Prostate gland (tissue), 2 donors: ENCODE measurements at regions not wholly inside any gene's neighbourhood (a gene's known extent, or its start where the extent isn't known, plus 50 kb on each side); places are given as distances from the start of the nearest gene placed in this dataset.
"Not testable (repeated sequence)": the region's sequence is repeated elsewhere in the genome, so short reads cannot be mapped to it uniquely, and the experiment has no call there.

Experiments used
- DNase-seq: peaks from one replicate; pipeline ENCODE4 v3.0.0-alpha.2; 2019; ENCODE audit warnings: low spot score
- H3K27ac ChIP-seq, 2 donors: fragments of 200-600 bp; sonication (generic); 2 replicates each; pipeline ENCODE4 v1.5.1; 2017 to 2019
- H3K27me3 ChIP-seq: fragments of 200-600 bp; sonication (generic); replicated peaks from 2 replicates; pipeline ENCODE4 v1.5.1; 2019; ENCODE audit not compliant: insufficient read depth
- H3K36me3 ChIP-seq, 2 donors: fragments of 200-600 bp; sonication (generic); 1 replicate in 1 of 2; 2 replicates in 1 of 2; pipeline versions ENCODE4 v1.5.1 to v1.8.1; 2017 to 2019
- H3K4me1 ChIP-seq: fragments of 200-600 bp; sonication (generic); replicated peaks from 2 replicates; pipeline ENCODE4 v1.5.1; 2019
- H3K4me3 ChIP-seq, 2 donors: fragments of 200-600 bp; sonication (generic); 2 replicates each; pipeline ENCODE4 v1.5.1; 2017 to 2019
- H3K9me3 ChIP-seq: fragments of 200-600 bp; sonication (generic); 2 replicates; pipeline ENCODE4 v1.5.1; 2017
- POLR2A ChIP-seq: fragments of 450-650 bp; IDR thresholded peaks from one replicate; pipeline ENCODE4 v1.6.1; 2016; ENCODE audit warnings: antibody characterized with exemption, mild to moderate bottlenecking
- POLR2AphosphoS5 ChIP-seq: sonication (generic); formaldehyde crosslinking; IDR thresholded peaks from one replicate; pipeline ENCODE4 v1.6.1; 2017; ENCODE audit warnings: antibody characterized with exemption
- WGBS: methylation state at CpG from one replicate; pipeline ENCODE4 v1.1.5; 2018; 5-methylcytosine and 5-hydroxymethylcytosine counted together
- intact Hi-C: fragments of 100-400 bp; cut with DNase I; formaldehyde crosslinking; loops from one replicate; pipeline ENCODE4 v1.14.2; 2022
- TF ChIP-seq, protein P1 (sequence below), 4 experiments: fragments of 200-600 bp in 2 of 4; fragments of 450-650 bp in 2 of 4; sonication (generic) in 2 of 4; IDR thresholded peaks; 1 replicate in 3 of 4; 2 replicates in 1 of 4; pipeline ENCODE4 v1.5.1; 2016 to 2019; ENCODE audit warnings: antibody characterized with exemption in 4 of 4, mild to moderate bottlenecking in 2 of 4, moderate library complexity in 2 of 4

DNA sequence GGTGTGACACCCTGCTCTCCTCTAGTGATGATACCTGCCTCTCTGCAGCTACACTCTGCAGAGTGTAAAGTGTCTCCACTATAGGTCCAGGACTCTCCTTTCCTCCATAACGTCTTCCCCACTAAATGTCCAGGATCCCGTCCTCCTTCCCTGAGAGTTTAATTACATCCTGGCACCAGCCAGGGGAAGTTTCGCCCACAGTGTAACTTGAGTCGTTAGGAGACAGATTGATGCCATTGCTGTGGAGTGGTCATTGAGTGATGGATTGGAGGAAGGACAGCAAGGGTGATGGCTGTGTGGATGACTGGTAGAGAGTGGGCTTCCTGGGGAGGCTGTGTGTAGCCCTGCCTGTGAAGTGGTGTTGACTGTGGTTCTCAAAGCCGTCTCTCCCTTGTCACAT lies 84.0 kb upstream of the TMEM132D start:
- Histone ChIP-seq H3K9me3 (no peaks in the 10 kb centered on the region), H3K27ac (no peak overlapping the region), H3K36me3 (no peaks in the 10 kb centered on the region), H3K4me3 (no peak overlapping the region), H3K27me3 (peaks cover 3% of the 10 kb centered on the region), H3K4me1 (no peaks in the 10 kb centered on the region)
- intact Hi-C loops = no loop called here
- DNase-seq = no peak
- no peak for TF ChIP-seq POLR2A
- TF ChIP-seq, protein P1, sequence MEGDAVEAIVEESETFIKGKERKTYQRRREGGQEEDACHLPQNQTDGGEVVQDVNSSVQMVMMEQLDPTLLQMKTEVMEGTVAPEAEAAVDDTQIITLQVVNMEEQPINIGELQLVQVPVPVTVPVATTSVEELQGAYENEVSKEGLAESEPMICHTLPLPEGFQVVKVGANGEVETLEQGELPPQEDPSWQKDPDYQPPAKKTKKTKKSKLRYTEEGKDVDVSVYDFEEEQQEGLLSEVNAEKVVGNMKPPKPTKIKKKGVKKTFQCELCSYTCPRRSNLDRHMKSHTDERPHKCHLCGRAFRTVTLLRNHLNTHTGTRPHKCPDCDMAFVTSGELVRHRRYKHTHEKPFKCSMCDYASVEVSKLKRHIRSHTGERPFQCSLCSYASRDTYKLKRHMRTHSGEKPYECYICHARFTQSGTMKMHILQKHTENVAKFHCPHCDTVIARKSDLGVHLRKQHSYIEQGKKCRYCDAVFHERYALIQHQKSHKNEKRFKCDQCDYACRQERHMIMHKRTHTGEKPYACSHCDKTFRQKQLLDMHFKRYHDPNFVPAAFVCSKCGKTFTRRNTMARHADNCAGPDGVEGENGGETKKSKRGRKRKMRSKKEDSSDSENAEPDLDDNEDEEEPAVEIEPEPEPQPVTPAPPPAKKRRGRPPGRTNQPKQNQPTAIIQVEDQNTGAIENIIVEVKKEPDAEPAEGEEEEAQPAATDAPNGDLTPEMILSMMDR (IDR thresholded peaks at IDR 0.05) = no peak
- TF ChIP-seq POLR2AphosphoS5 = no peak
- 53% methylated on average over 5 of the region's 5 CpGs for WGBS

DNA sequence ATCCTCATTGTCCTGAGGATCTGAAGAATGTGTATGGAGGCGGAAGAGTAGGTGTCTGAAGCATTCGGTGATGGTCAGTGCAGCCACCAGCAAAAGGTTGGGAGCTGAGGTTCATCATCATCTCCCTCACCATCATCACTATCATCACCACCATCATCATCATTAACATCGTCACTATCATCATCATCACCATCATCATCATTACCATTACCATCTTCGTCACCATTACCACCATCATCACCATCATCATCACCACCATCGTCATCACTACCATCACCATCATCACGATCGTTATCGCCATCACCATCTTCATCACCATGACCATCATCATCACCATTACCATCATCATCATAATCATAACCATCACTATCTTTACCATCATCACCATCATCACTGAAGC lies 90.8 kb upstream of the TMEM132D start:
- no peak overlapping the region for H3K27ac ChIP-seq
- no peaks in the 10 kb centered on the region for H3K9me3 ChIP-seq
- H3K36me3 ChIP-seq = no peaks in the 10 kb centered on the region
- TF ChIP-seq POLR2AphosphoS5 (no peak), POLR2A (no peak)
- TF ChIP-seq, protein P1 (IDR thresholded peaks at IDR 0.05) = no peak
- 95% methylated on average over 8 of the region's 8 CpGs for WGBS
- no peaks in the 10 kb centered on the region for H3K4me1 ChIP-seq
- no peaks in the 10 kb centered on the region for H3K27me3 ChIP-seq
- H3K4me3 ChIP-seq = no peak overlapping the region
- DNase-seq = no peak
- intact Hi-C loops = no loop called here

DNA sequence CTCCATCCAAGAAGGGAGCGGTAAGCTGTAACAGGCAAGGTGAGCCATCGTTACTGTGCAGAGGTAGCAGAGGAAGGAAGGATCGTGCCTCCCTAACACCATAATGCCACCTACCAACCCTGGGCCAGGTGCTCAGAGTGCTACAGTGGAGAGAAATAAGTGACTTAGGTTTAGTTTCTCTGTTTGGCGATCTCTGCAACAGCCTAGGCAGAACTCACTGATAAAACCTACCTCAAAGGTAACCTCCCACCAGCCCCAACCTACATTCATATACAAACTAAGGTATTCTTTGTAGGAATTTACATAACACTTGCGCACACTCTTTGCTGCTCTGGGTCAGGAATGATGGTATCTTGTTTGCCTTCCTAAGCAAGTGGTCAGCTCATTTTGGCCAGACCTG lies 93.4 kb upstream of the TMEM132D start:
- Histone ChIP-seq H3K27me3 (no peaks in the 10 kb centered on the region), H3K4me1 (no peaks in the 10 kb centered on the region), H3K9me3 (no peaks in the 10 kb centered on the region), H3K36me3 (no peaks in the 10 kb centered on the region), H3K27ac (no peak overlapping the region), H3K4me3 (no peak overlapping the region)
- no peak for TF ChIP-seq POLR2AphosphoS5
- no peak for TF ChIP-seq POLR2A
- TF ChIP-seq, protein P1 (IDR thresholded peaks at IDR 0.05) = no peak
- 35% methylated on average over 5 of the region's 5 CpGs for WGBS
- intact Hi-C loops = no loop called here
- DNase-seq = no peak

DNA sequence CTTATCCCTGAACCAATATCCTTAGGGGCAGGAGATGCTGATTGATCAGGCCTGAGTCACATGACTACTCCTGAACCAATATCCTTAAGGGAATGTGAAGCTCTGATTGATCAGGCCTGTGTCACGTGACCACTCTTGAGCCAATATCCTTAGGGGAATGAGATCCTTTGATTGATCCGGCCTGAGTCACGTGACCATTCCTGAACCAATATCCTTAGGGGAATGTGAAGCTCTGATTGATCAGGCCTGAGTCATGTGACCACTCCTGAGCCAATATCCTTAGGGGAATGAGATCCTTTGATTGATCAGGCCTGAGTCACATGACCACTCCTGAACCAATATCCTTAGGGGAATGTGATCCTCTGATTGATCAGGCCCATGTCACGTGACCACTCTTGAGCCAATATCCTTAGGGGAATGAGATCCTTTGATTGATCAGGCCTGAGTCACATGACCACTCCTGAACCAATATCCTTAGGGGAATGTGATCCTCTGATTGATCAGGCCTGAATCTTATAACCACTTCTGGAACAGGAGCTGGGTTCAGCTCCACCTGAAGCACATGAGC lies 100.6 kb upstream of the TMEM132D start:
- H3K27ac ChIP-seq, DNase-seq, H3K9me3 ChIP-seq, H3K36me3 ChIP-seq, intact Hi-C loops, H3K4me3 ChIP-seq, H3K27me3 ChIP-seq, H3K4me1 ChIP-seq: not testable (repeated sequence)
- 81% methylated on average over 4 of the region's 4 CpGs for WGBS

DNA sequence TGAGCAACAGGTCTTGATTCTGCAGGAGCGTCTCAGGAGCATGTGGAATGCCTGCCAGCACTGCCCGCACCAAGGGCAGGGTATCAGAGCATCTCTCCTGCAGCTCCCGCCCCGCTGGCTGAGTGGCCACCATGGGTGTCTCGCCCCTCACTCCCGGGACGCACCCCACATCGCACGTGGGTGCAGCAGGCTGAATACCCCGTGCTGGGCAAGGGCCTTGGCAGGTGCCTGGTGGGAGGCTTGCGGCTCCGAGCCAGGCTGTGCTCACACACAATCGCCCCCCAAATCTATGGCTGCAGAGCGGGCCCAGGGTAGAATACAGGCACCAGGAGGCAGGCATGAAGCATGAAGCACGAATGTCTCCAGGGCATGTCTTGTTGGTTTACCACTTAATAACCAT lies 103.9 kb upstream of the TMEM132D start:
- DNase-seq = no peak
- no peak overlapping the region for H3K4me3 ChIP-seq
- no peak for TF ChIP-seq POLR2A
- peaks cover 4% of the 10 kb centered on the region for H3K27me3 ChIP-seq
- H3K36me3 ChIP-seq = no peaks in the 10 kb centered on the region
- intact Hi-C loops = no loop called here
- no peak overlapping the region for H3K27ac ChIP-seq
- no peaks in the 10 kb centered on the region for H3K4me1 ChIP-seq
- WGBS = 90% methylated on average over 13 of the region's 15 CpGs
- H3K9me3 ChIP-seq = no peaks in the 10 kb centered on the region

DNA sequence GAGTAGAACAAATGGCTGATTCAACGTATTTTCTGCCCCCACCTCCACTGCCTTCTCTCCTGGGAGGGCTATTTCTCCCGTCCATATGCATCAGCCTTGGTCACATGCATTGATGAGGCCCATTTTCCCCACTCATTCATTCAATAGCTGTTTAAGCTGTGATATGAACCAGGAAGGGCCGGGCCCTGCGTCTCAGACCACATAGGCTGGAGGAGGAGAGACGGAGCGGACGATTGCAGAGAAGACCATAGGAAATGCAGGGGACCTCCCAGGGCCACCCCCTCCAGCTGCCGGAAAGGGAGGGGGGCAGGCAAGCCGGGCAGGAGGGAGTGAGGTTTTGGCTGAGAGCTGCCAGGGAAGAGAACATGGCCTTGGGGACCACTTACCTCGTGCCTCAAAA lies 104.4 kb upstream of the TMEM132D start:
- 66% methylated on average over 10 of the region's 10 CpGs for WGBS
- Histone ChIP-seq H3K36me3 (no peaks in the 10 kb centered on the region), H3K27me3 (peaks cover 4% of the 10 kb centered on the region), H3K9me3 (no peaks in the 10 kb centered on the region), H3K27ac (no peak overlapping the region), H3K4me3 (no peak overlapping the region), H3K4me1 (no peaks in the 10 kb centered on the region)
- intact Hi-C loops = no loop called here
- DNase-seq = no peak
- TF ChIP-seq, protein P1 (IDR thresholded peaks at IDR 0.05) = no peak
- TF ChIP-seq POLR2A (no peak), POLR2AphosphoS5 (no peak)
